Panc1 (cell line): ENCODE measurements at regions not wholly inside any gene's neighbourhood (a gene's known extent, or its start where the extent isn't known, plus 50 kb on each side); places are given as distances from the start of the nearest gene placed in this dataset.

Source experiments
- ATAC-seq: fragments of 200-7000 bp; cut with Tn5 transposase; 2 replicates; pipeline ENCODE4 v1.9.1; 2020; ENCODE audit warnings: mild to moderate bottlenecking, moderate library complexity
- BruUV-seq: library from RNA; stranded (reverse); fragments of 400-500 nt; replicated peaks from 2 replicates; lab custom pipeline; 2021; lab: Mats Ljungman, UMichigan
- CTCF ChIA-PET: fragments of 300-600 bp; sonication (Branson Sonifier 250); formaldehyde crosslinking; loops from one replicate; lab custom pipeline; 2022; ENCODE audit warnings: antibody characterized with exemption; lab: Charles Lee
- POLR2A ChIA-PET: fragments of 300-600 bp; sonication (Branson Sonifier 250); formaldehyde crosslinking; loops from one replicate; lab custom pipeline; 2022; ENCODE audit warnings: antibody characterized with exemption; lab: Charles Lee
- DNase-seq: peaks from one replicate; pipeline ENCODE4 v3.0.0-alpha.2; 2010; ENCODE audit warnings: low read depth, low spot score
- H3K27ac ChIP-seq: 2 replicates; pipeline ENCODE4 v1.5.1; 2011; ENCODE audit warnings: mild to moderate bottlenecking, low read length, inconsistent platforms
- H3K27me3 ChIP-seq: fragments of 200-500 bp; sonication (Bioruptor generic); 2 replicates; pipeline ENCODE4 v1.6.0; 2014; ENCODE audit warnings: low read length, inconsistent platforms; ENCODE audit not compliant: control insufficient read depth, insufficient read depth
- H3K36me3 ChIP-seq: fragments of 200-500 bp; sonication (Bioruptor generic); 2 replicates; pipeline ENCODE4 v1.5.1; 2014; ENCODE audit warnings: inconsistent platforms, mild to moderate bottlenecking, low read length, moderate library complexity; ENCODE audit not compliant: control insufficient read depth, insufficient read depth
- H3K4me1 ChIP-seq: 2 replicates; pipeline ENCODE4 v1.5.1; 2011; ENCODE audit warnings: inconsistent platforms, mild to moderate bottlenecking, low read length, moderate library complexity; ENCODE audit not compliant: control insufficient read depth, insufficient read depth
- H3K4me3 ChIP-seq, 2 experiments: 2 replicates each; pipeline ENCODE4 v1.5.1; 2011 to 2012; ENCODE audit warnings: low read depth in 2 of 2, low read length in 2 of 2, mild to moderate bottlenecking in 2 of 2, inconsistent platforms in 1 of 2, moderate library complexity in 1 of 2
- H3K9me3 ChIP-seq: fragments of 200-500 bp; sonication (Bioruptor generic); 2 replicates; pipeline ENCODE4 v1.5.1; 2014; ENCODE audit warnings: low read depth, mild to moderate bottlenecking, inconsistent platforms, low read length, moderate library complexity; ENCODE audit not compliant: control insufficient read depth, insufficient read depth
- CTCF ChIP-seq: fragments of 450-650 bp; IDR thresholded peaks from 2 replicates; pipeline ENCODE4 v1.5.1; 2017; ENCODE audit warnings: mild to moderate bottlenecking
- POLR2AphosphoS5 ChIP-seq: IDR thresholded peaks from 2 replicates; pipeline ENCODE4 v1.6.1; 2012; ENCODE audit warnings: mild to moderate bottlenecking, low read depth, low read length, moderate library complexity
- REST ChIP-seq, 2 experiments: IDR thresholded peaks; 2 replicates each; pipeline ENCODE4 v1.6.1; 2011 to 2012; ENCODE audit warnings: low read depth in 2 of 2, control low read depth in 1 of 2, low read length in 1 of 2, mild to moderate bottlenecking in 1 of 2, moderate library complexity in 1 of 2; ENCODE audit not compliant: insufficient read depth in 1 of 2
- SIN3A ChIP-seq: IDR thresholded peaks from 2 replicates; pipeline ENCODE4 v1.6.1; 2012; ENCODE audit warnings: low read depth, mild to moderate bottlenecking, low read length, moderate library complexity, borderline replicate concordance; ENCODE audit not compliant: insufficient read depth
- TCF7L2 ChIP-seq: IDR thresholded peaks from 2 replicates; pipeline ENCODE4 v1.6.1; 2011; ENCODE audit warnings: mild to moderate bottlenecking, low read depth, low read length, inconsistent platforms
- in situ Hi-C: cut with HindIII; loops from 2 replicates; pipeline ENCODE4 v1.10.0; 2016; ENCODE audit warnings: low sequenced_read_pairs, low pct_unique_long_range_greater_than_20kb
- intact Hi-C: fragments of 100-400 bp; cut with micrococcal nuclease; formaldehyde crosslinking; loops from one replicate; pipeline ENCODE4 v1.10.0; 2022; ENCODE audit not compliant: unreplicated experiment

- ChIA-PET POLR2A (no interaction called here), CTCF (no interaction called here)
- in situ Hi-C loops = no loop called here
- Histone ChIP-seq H3K36me3 (no peaks in the 10 kb centered on the region), H3K27ac (no peak overlapping the region), H3K4me3 (no peak overlapping the region), H3K4me1 (no peaks in the 10 kb centered on the region), H3K9me3 (no peaks in the 10 kb centered on the region), H3K27me3 (no peaks in the 10 kb centered on the region)
- no peak for TF ChIP-seq TCF7L2
- TF ChIP-seq SIN3A = no peak
- no TSS peak for BruUV-seq
- DNase-seq (no peak), ATAC-seq (no peak)
- intact Hi-C loops = no loop called here
Observed at GRCh38 chr17:34741967-34742366, 162.6 kb downstream of the TMEM132E start.

- DNase-seq (no peak), ATAC-seq (no peak)
- H3K4me1 ChIP-seq = no peaks in the 10 kb centered on the region
- intact Hi-C loops = no loop called here
- POLR2A ChIA-PET = no interaction called here
- in situ Hi-C loops = no loop called here
- no TSS peak for BruUV-seq
- no peak overlapping the region for H3K4me3 ChIP-seq
- H3K27me3 ChIP-seq = 0 out of 2 replicates have a peak, but pooled peaks cover 1% of the 10 kb centered on the region
- H3K27ac ChIP-seq = no peak overlapping the region
- no peaks in the 10 kb centered on the region for H3K9me3 ChIP-seq
- H3K36me3 ChIP-seq = no peaks in the 10 kb centered on the region
- CTCF ChIA-PET = no interaction called here
- TF ChIP-seq SIN3A (no peak), CTCF (no peak), TCF7L2 (no peak), POLR2AphosphoS5 (no peak), REST (IDR thresholded peaks at IDR 0.05; ENCODE audit: insufficient read depth in 1 of 2, low read depth in 2 of 2, low read length in 1 of 2) (no peak)
Observed at GRCh38 chr17:34740565-34741520, 161.5 kb downstream of the TMEM132E start.

GRCh38 chr17:34739386-34739785 lies 160.0 kb downstream of the TMEM132E start:
- no peaks in the 10 kb centered on the region for H3K4me1 ChIP-seq
- intact Hi-C loops = no loop called here
- POLR2A ChIA-PET = no interaction called here
- no peak for ATAC-seq
- no peaks in the 10 kb centered on the region for H3K9me3 ChIP-seq
- no TSS peak for BruUV-seq
- no peaks in the 10 kb centered on the region for H3K36me3 ChIP-seq
- no peak overlapping the region for H3K27ac ChIP-seq
- CTCF ChIA-PET = interaction anchor here (0.5 kb wide), 1 partner anchor 20 kb away, joined by 4 read pairs; no protein-coding TSS in a partner anchor
- H3K27me3 ChIP-seq = 0 out of 2 replicates have a peak, but pooled peaks cover 4% of the 10 kb centered on the region
- no peak overlapping the region for H3K4me3 ChIP-seq
- no peak for DNase-seq
- no peak for TF ChIP-seq POLR2AphosphoS5
- no peak for TF ChIP-seq TCF7L2
- TF ChIP-seq REST (IDR thresholded peaks at IDR 0.05; ENCODE audit: insufficient read depth in 1 of 2, low read depth in 2 of 2, low read length in 1 of 2) = no peak
- TF ChIP-seq CTCF = no peak
- no peak for TF ChIP-seq SIN3A
- in situ Hi-C loops = no loop called here
